WTC11 (cell line): ENCODE measurements at regions not wholly inside any gene's neighbourhood (a gene's known extent, or its start where the extent isn't known, plus 50 kb on each side); places are given as distances from the start of the nearest gene placed in this dataset.

Experiments used
- ATAC-seq: fragments of 200-7000 bp; cut with Tn5 transposase; 2 replicates; pipeline ENCODE4 v1.10.0; 2021; ENCODE audit warnings: mild to moderate bottlenecking, moderate library complexity
- CTCF ChIA-PET: fragments of 300-600 bp; sonication (Branson Sonifier 250); formaldehyde crosslinking; loops from one replicate; lab custom pipeline; 2021; ENCODE audit warnings: antibody characterized with exemption; lab: Charles Lee
- POLR2A ChIA-PET: fragments of 350-600 bp; sonication (Branson Sonifier 250); formaldehyde crosslinking; loops from one replicate; lab custom pipeline; 2021; ENCODE audit warnings: antibody characterized with exemption; lab: Charles Lee
- DNase-seq: peaks from one replicate; pipeline ENCODE4 v3.0.0; 2021; ENCODE audit warnings: low spot score
- H3K27ac Mint-ChIP-seq: 2 replicates; pipeline ENCODE4 v1.8.0; 2021; ENCODE audit warnings: mixed read lengths
- H3K27me3 Mint-ChIP-seq: 2 replicates; pipeline ENCODE4 v1.8.0; 2021; ENCODE audit warnings: low read depth, mild to moderate bottlenecking, moderate library complexity, mixed read lengths
- H3K36me3 Mint-ChIP-seq: 2 replicates; pipeline ENCODE4 v1.8.0; 2021; ENCODE audit warnings: mixed read lengths
- H3K4me1 Mint-ChIP-seq: 2 replicates; pipeline ENCODE4 v1.8.0; 2022; ENCODE audit warnings: mixed read lengths
- H3K4me3 Mint-ChIP-seq: 2 replicates; pipeline ENCODE4 v1.8.0; 2021; ENCODE audit warnings: mild to moderate bottlenecking, moderate library complexity, mixed read lengths
- H3K9me3 Mint-ChIP-seq: 2 replicates; pipeline ENCODE4 v1.8.0; 2021; ENCODE audit warnings: mixed read lengths
- ATF6 ChIP-seq: sonication (generic); formaldehyde crosslinking; IDR thresholded peaks from 2 replicates; pipeline ENCODE4 v1.8.1; 2023; ENCODE audit warnings: mild to moderate bottlenecking, missing genetic modification reagents
- CREB1 ChIP-seq: sonication (generic); formaldehyde crosslinking; IDR thresholded peaks from 2 replicates; pipeline ENCODE4 v1.8.0; 2023; ENCODE audit warnings: mild to moderate bottlenecking, missing genetic modification reagents
- E2F4 ChIP-seq: sonication (generic); formaldehyde crosslinking; IDR thresholded peaks from 2 replicates; pipeline ENCODE4 v1.8.1; 2022; ENCODE audit warnings: low read depth, mild to moderate bottlenecking, moderate library complexity, missing genetic modification reagents, borderline replicate concordance
- EMX1 ChIP-seq: fragments of 250-450 bp; sonication (Bioruptor Pico); IDR thresholded peaks from 2 replicates; pipeline ENCODE4 v1.8.0; 2021; ENCODE audit warnings: mild to moderate bottlenecking
- FOXP1 ChIP-seq: sonication (generic); formaldehyde crosslinking; IDR thresholded peaks from 2 replicates; pipeline ENCODE4 v1.8.0; 2022; ENCODE audit warnings: missing genetic modification reagents, mild to moderate bottlenecking, moderate library complexity, borderline replicate concordance
- FOXP4 ChIP-seq: sonication (generic); formaldehyde crosslinking; IDR thresholded peaks from 2 replicates; pipeline ENCODE4 v1.8.0; 2022; ENCODE audit warnings: mild to moderate bottlenecking, missing genetic modification reagents
- GTF2I ChIP-seq: fragments of 250-450 bp; sonication (Bioruptor Pico); conservative IDR thresholded peaks from 2 replicates; pipeline ENCODE4 v1.4.0; 2021; ENCODE audit warnings: mild to moderate bottlenecking
- HMGXB4 ChIP-seq: sonication (generic); formaldehyde crosslinking; IDR thresholded peaks from 2 replicates; pipeline ENCODE4 v1.8.1; 2023; ENCODE audit warnings: mild to moderate bottlenecking, moderate library complexity, missing genetic modification reagents
- KAT7 ChIP-seq: sonication (generic); formaldehyde crosslinking; IDR thresholded peaks from 2 replicates; pipeline ENCODE4 v1.8.1; 2023; ENCODE audit warnings: missing genetic modification reagents, mild to moderate bottlenecking, borderline replicate concordance
- MXD4 ChIP-seq: fragments of 250-450 bp; sonication (Bioruptor Pico); IDR thresholded peaks from 2 replicates; pipeline ENCODE4 v1.8.0; 2021; ENCODE audit warnings: mild to moderate bottlenecking, moderate library complexity, borderline replicate concordance
- MYBL2 ChIP-seq: sonication (generic); formaldehyde crosslinking; IDR thresholded peaks from 2 replicates; pipeline ENCODE4 v1.8.1; 2023; ENCODE audit warnings: mild to moderate bottlenecking, moderate library complexity, missing genetic modification reagents
- NFATC4 ChIP-seq: fragments of 250-450 bp; sonication (Bioruptor Pico); IDR thresholded peaks from 2 replicates; pipeline ENCODE4 v1.9.0; 2021; ENCODE audit warnings: mild to moderate bottlenecking
- NR1H2 ChIP-seq: sonication (generic); formaldehyde crosslinking; IDR thresholded peaks from 2 replicates; pipeline ENCODE4 v1.9.0; 2021; ENCODE audit warnings: mild to moderate bottlenecking, moderate library complexity, missing genetic modification reagents
- RORB ChIP-seq: fragments of 250-450 bp; sonication (Bioruptor Pico); IDR thresholded peaks from 2 replicates; pipeline ENCODE4 v1.9.0; 2021; ENCODE audit warnings: mild to moderate bottlenecking
- SMAD3 ChIP-seq: sonication (generic); formaldehyde crosslinking; IDR thresholded peaks from 2 replicates; pipeline ENCODE4 v1.8.0; 2022; ENCODE audit warnings: missing genetic modification reagents, mild to moderate bottlenecking, borderline replicate concordance
- SOX15 ChIP-seq: fragments of 250-450 bp; sonication (Bioruptor Pico); IDR thresholded peaks from 2 replicates; pipeline ENCODE4 v1.9.0; 2021; ENCODE audit warnings: mild to moderate bottlenecking
- STAT6 ChIP-seq: sonication (generic); formaldehyde crosslinking; conservative IDR thresholded peaks from 2 replicates; pipeline ENCODE4 v1.8.1; 2023; ENCODE audit warnings: mild to moderate bottlenecking, low read depth, missing genetic modification reagents, moderate library complexity
- TCF7 ChIP-seq: sonication (generic); formaldehyde crosslinking; IDR thresholded peaks from 2 replicates; pipeline ENCODE4 v1.8.0; 2022; ENCODE audit warnings: mild to moderate bottlenecking, low read depth, missing genetic modification reagents, moderate library complexity
- TEAD1 ChIP-seq: sonication (generic); formaldehyde crosslinking; IDR thresholded peaks from 2 replicates; pipeline ENCODE4 v1.8.0; 2022; ENCODE audit warnings: mild to moderate bottlenecking, missing genetic modification reagents
- TEAD4 ChIP-seq: sonication (generic); formaldehyde crosslinking; IDR thresholded peaks from 2 replicates; pipeline ENCODE4 v1.8.0; 2022; ENCODE audit warnings: mild to moderate bottlenecking, missing genetic modification reagents
- ZBTB43 ChIP-seq: sonication (generic); formaldehyde crosslinking; IDR thresholded peaks from 2 replicates; pipeline ENCODE4 v1.8.1; 2023; ENCODE audit warnings: mild to moderate bottlenecking, missing genetic modification reagents
- ZNF121 ChIP-seq: sonication (generic); formaldehyde crosslinking; IDR thresholded peaks from 2 replicates; pipeline ENCODE4 v1.8.0; 2023; ENCODE audit warnings: missing genetic modification reagents
- ZNF396 ChIP-seq: fragments of 250-450 bp; sonication (Bioruptor Pico); IDR thresholded peaks from 2 replicates; pipeline ENCODE4 v1.8.0; 2021; ENCODE audit warnings: mild to moderate bottlenecking, moderate library complexity, borderline replicate concordance
- ZNF423 ChIP-seq: fragments of 250-450 bp; sonication (Bioruptor Pico); IDR thresholded peaks from 2 replicates; pipeline ENCODE4 v2.1.2; 2022; ENCODE audit warnings: mild to moderate bottlenecking, moderate library complexity
- ZNF671 ChIP-seq: fragments of 250-450 bp; sonication (Bioruptor Pico); IDR thresholded peaks from 2 replicates; pipeline ENCODE4 v1.8.0; 2021; ENCODE audit warnings: mild to moderate bottlenecking

GRCh38 chr5:104050436-104050835, 487.8 kb upstream of the NUDT12 start:
- DNase-seq = no peak
- Mint-ChIP-seq H3K4me3 (no peak overlapping the region), H3K27ac (no peak overlapping the region), H3K9me3 (peaks cover 6% of the 10 kb centered on the region; the same call in 1 of the 2 replicates), H3K4me1 (peaks cover 9% of the 10 kb centered on the region), H3K27me3 (peaks cover 3% of the 10 kb centered on the region; the same call in 1 of the 2 replicates), H3K36me3 (0 out of 2 replicates have a peak, but pooled peaks cover under 1% of the 10 kb centered on the region)
- ChIA-PET CTCF (no interaction called here), POLR2A (interaction anchor here (0.6 kb wide), 1 partner anchor 38 kb away, joined by 3 read pairs; no protein-coding TSS in a partner anchor)
- ATAC-seq = no peak
- TF ChIP-seq SOX15 (CRISPR knock-in tag) (no peak), FOXP4 (CRISPR knock-in tag) (no peak), NFATC4 (CRISPR knock-in tag) (no peak), EMX1 (CRISPR knock-in tag) (no peak), FOXP1 (CRISPR knock-in tag) (no peak), MYBL2 (no peak), CREB1 (no peak), ZNF121 (CRISPR knock-in tag) (no peak), TCF7 (CRISPR knock-in tag) (no peak), E2F4 (no peak), ZNF671 (CRISPR knock-in tag) (no peak), NR1H2 (CRISPR knock-in tag) (no peak), ZBTB43 (CRISPR knock-in tag) (no peak), STAT6 (CRISPR knock-in tag) (no peak), RORB (CRISPR knock-in tag) (no peak), TEAD4 (CRISPR knock-in tag) (no peak)

GRCh38 chr5:104049752-104050151, 487.2 kb upstream of the NUDT12 start:
- H3K36me3 Mint-ChIP-seq = no peaks in the 10 kb centered on the region
- H3K27ac Mint-ChIP-seq = no peak overlapping the region
- no peak for ATAC-seq
- POLR2A ChIA-PET = interaction anchor here (0.6 kb wide), 1 partner anchor 37 kb away, joined by 3 read pairs; no protein-coding TSS in a partner anchor
- H3K9me3 Mint-ChIP-seq = peaks cover 5% of the 10 kb centered on the region; the same call in 1 of the 2 replicates
- CTCF ChIA-PET = no interaction called here
- peaks cover 3% of the 10 kb centered on the region; the same call in 1 of the 2 replicates for H3K27me3 Mint-ChIP-seq
- peaks cover 14% of the 10 kb centered on the region for H3K4me1 Mint-ChIP-seq
- no peak overlapping the region for H3K4me3 Mint-ChIP-seq
- DNase-seq = no peak
- TF ChIP-seq KAT7 (CRISPR knock-in tag) (no peak), HMGXB4 (CRISPR knock-in tag) (no peak), ZNF396 (no peak), ZNF423 (CRISPR knock-in tag) (no peak), ZNF671 (CRISPR knock-in tag) (no peak), TEAD1 (CRISPR knock-in tag) (no peak), ZBTB43 (CRISPR knock-in tag) (no peak), MXD4 (CRISPR knock-in tag) (no peak), NR1H2 (CRISPR knock-in tag) (no peak), GTF2I (CRISPR knock-in tag) (no peak), ATF6 (no peak), SMAD3 (CRISPR knock-in tag) (no peak)
